Large intestine (tissue), 3 donors: ENCODE measurements at regions not wholly inside any gene's neighbourhood (a gene's known extent, or its start where the extent isn't known, plus 50 kb on each side); places are given as distances from the start of the nearest gene placed in this dataset.
A peak's percentile ranks its signal among the peaks of the same experiment; 100 is the strongest.

Source experiments
- DNase-seq, 2 donors: peaks; one replicate each; pipeline versions ENCODE4 v3.0.0 to v3.0.0-alpha.2; 2013
- H3K27ac ChIP-seq: one replicate; pipeline ENCODE4 v1.5.1; 2013; ENCODE audit warnings: low read length
- H3K27me3 ChIP-seq: 2 replicates; pipeline ENCODE4 v1.6.1; 2013; ENCODE audit warnings: low read length; ENCODE audit not compliant: control insufficient read depth, insufficient read depth
- H3K36me3 ChIP-seq: 2 replicates; pipeline ENCODE4 v1.6.1; 2013; ENCODE audit warnings: low read length; ENCODE audit not compliant: control insufficient read depth, insufficient read depth
- H3K4me1 ChIP-seq: one replicate; pipeline ENCODE4 v1.6.1; 2013; ENCODE audit warnings: low read length; ENCODE audit not compliant: control insufficient read depth, insufficient read depth
- H3K4me3 ChIP-seq: one replicate; pipeline ENCODE4 v1.5.1; 2013; ENCODE audit warnings: low read length
- H3K9me3 ChIP-seq: one replicate; pipeline ENCODE4 v1.6.1; 2013; ENCODE audit warnings: mild to moderate bottlenecking, low read depth, low read length, moderate library complexity; ENCODE audit not compliant: control insufficient read depth
- WGBS: methylation state at CpG from one replicate; pipeline ENCODE4 v1.1.5; 2013; ENCODE audit warnings: low lambda C conversion rate; ENCODE audit not compliant: insufficient coverage; 5-methylcytosine and 5-hydroxymethylcytosine counted together

DNA sequence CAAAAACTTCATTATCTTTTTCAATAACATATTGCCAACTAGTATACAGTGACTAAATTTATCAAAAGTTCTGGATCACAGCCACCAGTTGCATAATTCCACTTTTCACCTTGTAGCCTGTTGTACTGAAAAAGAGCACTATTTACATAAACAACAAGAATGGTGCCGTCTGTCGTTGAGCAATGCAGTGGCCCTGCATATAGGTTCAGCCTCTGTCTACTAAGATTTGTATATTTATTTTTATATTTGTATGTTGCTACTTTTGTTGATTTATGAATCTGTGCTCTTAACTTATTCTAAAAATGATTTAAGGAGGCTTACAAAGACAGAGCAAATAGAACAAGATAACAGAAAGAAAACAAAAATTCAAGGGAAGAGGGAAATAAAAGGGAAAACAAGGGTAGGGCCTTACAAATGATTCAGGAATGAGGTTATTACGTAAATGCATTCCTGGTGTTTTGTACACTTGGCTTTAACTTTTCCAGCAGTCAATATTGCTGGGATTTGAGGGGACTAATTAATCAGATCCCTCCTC, 257.6 kb upstream of the STT3B start:
- 100% methylated on average over 1 of the region's 3 CpGs for WGBS
- H3K27me3 ChIP-seq, result no peaks in the 10 kb centered on the region
- H3K36me3 ChIP-seq, result no peaks in the 10 kb centered on the region
- no peak for DNase-seq
- H3K4me1 ChIP-seq, result no peaks in the 10 kb centered on the region
- H3K27ac ChIP-seq, result no peak overlapping the region
- H3K9me3 ChIP-seq, result no peaks in the 10 kb centered on the region
- H3K4me3 ChIP-seq, result no peak overlapping the region

DNA sequence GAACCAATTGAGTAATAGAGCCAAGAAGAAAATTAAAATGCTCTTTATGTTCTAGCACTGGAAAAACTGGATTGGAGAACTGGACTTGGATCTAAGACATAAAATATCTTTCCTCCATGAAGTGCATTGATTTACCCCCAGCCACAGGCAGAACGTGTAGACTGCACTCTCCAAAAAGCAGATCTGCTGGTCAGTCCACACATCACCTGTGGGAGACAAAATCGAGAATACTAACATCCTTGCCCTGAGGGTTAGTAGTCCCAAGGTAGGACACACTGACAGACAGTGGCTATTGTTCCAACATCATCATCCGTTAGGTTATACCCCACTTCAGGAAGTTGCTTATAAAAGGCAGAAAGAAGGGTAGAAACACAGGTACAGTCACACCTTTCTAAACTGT, 257.1 kb upstream of the STT3B start:
- Histone ChIP-seq H3K27me3 (no peaks in the 10 kb centered on the region), H3K4me3 (no peak overlapping the region), H3K27ac (no peak overlapping the region), H3K4me1 (no peaks in the 10 kb centered on the region), H3K36me3 (no peaks in the 10 kb centered on the region), H3K9me3 (no peaks in the 10 kb centered on the region)
- WGBS, result no CpG with 5 or more reads among the region's 3 CpGs
- no peak for DNase-seq

GRCh38 chr3:31277582-31277981, 255.1 kb upstream of the STT3B start:
- Histone ChIP-seq H3K27ac (no peak overlapping the region), H3K27me3 (no peaks in the 10 kb centered on the region), H3K36me3 (no peaks in the 10 kb centered on the region), H3K9me3 (no peaks in the 10 kb centered on the region), H3K4me3 (no peak overlapping the region), H3K4me1 (no peaks in the 10 kb centered on the region)
- no peak for DNase-seq
- no CpG with 5 or more reads among the region's 2 CpGs for WGBS

GRCh38 chr3:31278532-31278931, 254.2 kb upstream of the STT3B start:
- H3K4me1 ChIP-seq, result no peaks in the 10 kb centered on the region
- no CpG with 5 or more reads among the region's 5 CpGs for WGBS
- H3K9me3 ChIP-seq, result no peaks in the 10 kb centered on the region
- H3K36me3 ChIP-seq, result no peaks in the 10 kb centered on the region
- no peak overlapping the region for H3K27ac ChIP-seq
- no peak overlapping the region for H3K4me3 ChIP-seq
- no peaks in the 10 kb centered on the region for H3K27me3 ChIP-seq
- DNase-seq, result no peak

DNA sequence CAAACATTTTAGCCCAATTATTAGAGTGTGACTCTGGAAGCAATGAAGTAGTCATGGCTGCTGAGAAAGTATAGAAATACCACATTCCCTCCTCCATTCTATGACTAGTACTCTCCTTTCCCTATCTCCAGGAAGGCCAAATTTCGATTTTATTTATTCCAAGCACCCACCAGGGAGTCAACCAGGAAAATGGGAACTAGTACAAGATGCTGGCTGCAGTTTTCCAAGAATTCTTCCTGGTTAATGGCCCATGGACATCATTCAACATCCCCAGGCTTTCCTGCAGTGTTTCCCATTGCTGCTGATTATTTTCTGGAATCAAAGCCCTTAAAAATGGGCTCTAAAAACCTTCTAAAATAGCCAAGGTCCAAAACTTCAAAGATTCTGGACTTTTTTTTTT, 247.9 kb upstream of the STT3B start:
- H3K36me3 ChIP-seq, result no peaks in the 10 kb centered on the region
- no peaks in the 10 kb centered on the region for H3K27me3 ChIP-seq
- DNase-seq, result no peak
- no peaks in the 10 kb centered on the region for H3K9me3 ChIP-seq
- no peak overlapping the region for H3K27ac ChIP-seq
- peaks cover 2% of the 10 kb centered on the region for H3K4me1 ChIP-seq
- no peak overlapping the region for H3K4me3 ChIP-seq
- no CpG with 5 or more reads among the region's 1 CpG for WGBS

GRCh38 chr3:31285833-31286486, 246.8 kb upstream of the STT3B start:
- peaks cover 2% of the 10 kb centered on the region for H3K4me1 ChIP-seq
- H3K4me3 ChIP-seq, result no peak overlapping the region
- no peaks in the 10 kb centered on the region for H3K27me3 ChIP-seq
- H3K9me3 ChIP-seq, result no peaks in the 10 kb centered on the region
- WGBS, result 80% methylated on average over 2 of the region's 2 CpGs
- H3K27ac ChIP-seq, result no peak overlapping the region
- DNase-seq, result no peak
- H3K36me3 ChIP-seq, result no peaks in the 10 kb centered on the region

- no peaks in the 10 kb centered on the region for H3K27me3 ChIP-seq
- H3K4me3 ChIP-seq, result no peak overlapping the region
- H3K9me3 ChIP-seq, result no peaks in the 10 kb centered on the region
- no peaks in the 10 kb centered on the region for H3K36me3 ChIP-seq
- H3K27ac ChIP-seq, result no peak overlapping the region
- WGBS, result 50% methylated on average over 1 of the region's 9 CpGs
- DNase-seq, result no peak
- H3K4me1 ChIP-seq, result peaks cover 2% of the 10 kb centered on the region
Observed at GRCh38 chr3:31288224-31288623, 244.5 kb upstream of the STT3B start.

DNA sequence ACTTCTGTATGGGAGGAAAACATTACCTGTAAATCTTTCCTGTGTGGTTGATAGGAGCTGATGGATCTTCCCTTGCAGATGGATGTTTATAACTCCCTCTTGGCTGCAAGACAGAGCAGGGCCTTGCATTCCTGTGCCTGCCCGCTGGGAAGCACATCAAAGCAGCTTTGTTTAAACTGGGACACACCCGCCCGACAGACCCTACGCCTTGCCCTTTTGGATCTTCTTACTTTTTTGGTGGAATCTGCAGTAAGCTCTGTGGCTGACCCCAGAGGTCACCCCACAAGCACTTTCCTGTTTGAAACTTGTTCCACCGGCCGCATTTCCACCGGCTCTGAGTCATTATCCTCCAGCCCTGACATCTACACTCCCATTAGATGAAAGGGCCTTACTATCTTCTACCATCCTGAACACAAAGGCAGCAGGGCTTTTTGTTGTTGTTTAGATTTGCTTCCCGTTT, 244.1 kb upstream of the STT3B start:
- H3K27ac ChIP-seq, result no peak overlapping the region
- peak; percentile 10 to 38 for DNase-seq
- WGBS, result no CpG with 5 or more reads among the region's 8 CpGs
- H3K36me3 ChIP-seq, result no peaks in the 10 kb centered on the region
- no peaks in the 10 kb centered on the region for H3K27me3 ChIP-seq
- peaks cover 2% of the 10 kb centered on the region for H3K4me1 ChIP-seq
- no peak overlapping the region for H3K4me3 ChIP-seq
- no peaks in the 10 kb centered on the region for H3K9me3 ChIP-seq

- no peaks in the 10 kb centered on the region for H3K36me3 ChIP-seq
- no peak for DNase-seq
- WGBS, result no CpG with 5 or more reads among the region's 4 CpGs
- no peak overlapping the region for H3K4me3 ChIP-seq
- H3K27me3 ChIP-seq, result no peaks in the 10 kb centered on the region
- H3K4me1 ChIP-seq, result peaks cover 2% of the 10 kb centered on the region
- H3K27ac ChIP-seq, result no peak overlapping the region
- H3K9me3 ChIP-seq, result no peaks in the 10 kb centered on the region
Observed at GRCh38 chr3:31289584-31289983, 243.1 kb upstream of the STT3B start.

DNA sequence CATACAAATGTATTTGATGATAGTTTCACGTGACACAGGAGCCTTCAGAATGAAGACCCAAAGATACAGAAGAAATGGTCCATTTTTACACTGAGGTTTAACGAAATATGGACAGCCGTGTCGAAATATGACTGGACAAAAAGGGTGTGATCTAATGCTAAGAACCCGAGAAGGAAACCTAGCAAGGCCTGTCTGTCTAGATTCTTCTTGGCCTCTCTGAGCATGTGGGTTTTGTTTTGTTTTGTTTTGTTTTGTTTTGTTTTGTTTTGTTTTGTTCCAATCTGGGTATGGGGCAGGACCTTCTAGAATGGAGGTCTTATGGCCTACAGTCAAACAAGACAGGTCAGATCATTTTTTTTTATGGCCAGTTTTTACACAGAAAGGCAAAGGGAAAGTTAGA, 242.7 kb upstream of the STT3B start:
- 100% methylated on average over 3 of the region's 5 CpGs for WGBS
- no peak for DNase-seq
- H3K27ac ChIP-seq, result no peak overlapping the region

DNA sequence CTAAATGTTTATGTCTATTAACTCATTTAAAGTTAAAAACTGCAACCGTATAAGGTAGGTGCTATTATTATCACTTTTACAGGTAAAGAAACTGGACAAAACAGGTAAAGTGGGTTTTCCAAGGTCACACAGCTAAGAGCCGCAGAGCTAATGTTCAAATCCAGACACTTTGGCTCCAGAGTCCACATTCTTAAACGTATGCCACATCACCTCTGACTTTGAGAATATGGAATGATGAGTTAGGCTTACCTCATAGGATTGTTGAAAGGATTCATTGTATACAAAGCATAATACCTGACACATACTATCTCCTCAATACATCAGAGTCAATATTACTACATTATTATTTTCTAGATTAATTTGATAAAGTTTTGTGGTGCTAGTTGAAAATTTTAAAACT, 240.9 kb upstream of the STT3B start:
- Histone ChIP-seq H3K36me3 (no peaks in the 10 kb centered on the region), H3K9me3 (no peaks in the 10 kb centered on the region), H3K27me3 (no peaks in the 10 kb centered on the region), H3K4me1 (peaks cover 2% of the 10 kb centered on the region), H3K4me3 (no peak overlapping the region), H3K27ac (no peak overlapping the region)
- 29% methylated on average over 1 of the region's 3 CpGs for WGBS
- peak in 1 of 2 donors; percentile 16 for DNase-seq

More for the DNA sequence above, 242.7 kb upstream of the STT3B start:
- Histone ChIP-seq H3K9me3 (no peaks in the 10 kb centered on the region), H3K4me1 (peaks cover 2% of the 10 kb centered on the region), H3K36me3 (no peaks in the 10 kb centered on the region), H3K4me3 (no peak overlapping the region), H3K27me3 (no peaks in the 10 kb centered on the region)
